Limb (tissue), 2 donors: ENCODE measurements at regions not wholly inside any gene's neighbourhood (a gene's known extent, or its start where the extent isn't known, plus 50 kb on each side); places are given as distances from the start of the nearest gene placed in this dataset.
"Not testable (repeated sequence)": the region's sequence is repeated elsewhere in the genome, so short reads cannot be mapped to it uniquely, and the experiment has no call there.

ENCODE experiments used
- DNase-seq, 2 donors: peaks; one replicate each; pipeline ENCODE4 v3.0.0-alpha.2; 2016; ENCODE audit errors: extremely low spot score in 2 of 2

DNA sequence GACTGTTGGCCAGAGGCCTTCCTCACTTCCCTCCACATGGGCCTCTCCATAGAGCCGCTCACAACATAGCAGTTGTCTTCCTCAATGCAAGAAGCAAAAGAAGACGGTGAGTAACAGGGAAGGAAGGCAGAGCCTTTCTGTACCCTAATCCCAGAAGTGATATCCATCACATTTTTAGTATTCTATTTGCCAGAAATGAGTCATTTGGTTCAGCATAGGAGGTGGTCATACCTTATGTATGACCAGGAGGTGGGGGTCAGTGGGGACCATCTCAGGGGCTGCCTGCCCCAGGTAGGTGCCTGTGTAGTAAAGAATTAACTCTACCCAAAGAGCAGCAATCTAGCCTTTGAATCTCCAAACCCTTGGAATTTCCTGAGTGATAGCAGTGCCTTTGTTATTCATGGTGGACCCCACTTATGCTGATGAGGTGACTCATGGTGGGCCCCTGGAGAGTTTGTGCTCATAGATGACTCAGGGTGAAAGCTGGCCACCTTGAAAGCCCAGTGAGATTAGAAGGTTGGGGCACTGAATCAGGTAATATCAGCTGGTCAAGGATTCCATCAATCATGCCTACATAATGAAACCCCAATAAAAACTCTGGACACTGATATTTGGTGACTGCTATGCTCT is 323.9 kb upstream of the IGF1R start:
- no peak for DNase-seq

DNA sequence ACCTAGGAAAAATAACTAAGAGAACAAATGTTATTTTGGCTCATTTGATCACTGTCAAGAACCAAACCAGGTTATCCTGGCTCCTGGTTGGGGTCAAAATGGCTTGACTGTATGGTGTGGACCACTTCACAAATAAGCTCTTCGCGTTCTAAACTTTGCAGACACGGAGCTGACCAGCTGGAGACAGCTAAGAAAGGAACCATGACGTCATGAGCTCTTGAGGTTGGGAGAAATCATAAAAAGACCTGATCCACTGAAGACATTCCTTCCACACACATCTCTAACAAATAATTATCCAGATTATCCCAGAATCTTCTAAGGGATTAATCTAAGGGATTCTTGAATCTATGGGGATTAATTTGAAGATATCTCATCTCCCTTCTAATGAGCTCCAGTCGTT is 321.5 kb upstream of the IGF1R start:
- DNase-seq, result no peak

- no peak for DNase-seq
These were observed 318.1 kb upstream of the IGF1R start for GRCh38 chr15:98330258-98330657.

DNA sequence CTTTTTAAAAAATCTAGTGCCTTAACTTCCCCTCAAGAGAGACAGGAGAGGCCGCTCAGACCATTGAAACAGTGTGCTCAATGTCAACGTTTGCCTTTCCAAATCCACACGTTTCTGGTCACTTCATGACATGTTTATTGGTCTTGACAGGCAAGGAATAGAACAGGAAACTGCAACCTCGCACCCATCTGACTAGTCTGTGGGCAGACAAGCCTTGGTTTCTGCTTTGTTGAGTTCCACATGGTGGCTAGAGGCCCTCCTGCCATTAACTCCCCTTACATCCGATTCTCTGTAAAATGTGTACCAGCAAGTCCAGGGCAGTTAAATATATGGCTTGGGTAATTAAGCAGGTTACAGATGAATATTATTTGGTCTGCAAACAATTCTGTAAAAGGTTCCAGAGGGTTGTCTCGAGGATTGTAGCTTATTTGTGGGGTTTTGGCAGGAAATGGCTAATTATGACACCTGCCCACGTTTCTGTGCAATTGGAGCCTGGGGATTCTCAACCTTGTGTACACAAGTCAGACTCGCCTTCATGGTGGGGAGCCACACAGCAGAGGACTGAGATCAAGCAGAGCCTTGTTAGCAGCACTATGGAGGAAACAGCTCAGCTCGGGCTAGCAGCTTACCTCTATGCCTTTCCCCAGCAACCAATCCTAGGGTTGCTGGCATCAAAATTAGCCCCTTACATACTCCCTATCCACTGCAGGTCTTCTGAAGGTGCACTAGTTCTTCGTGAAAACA is 317.5 kb upstream of the IGF1R start:
- DNase-seq, result no peak

- DNase-seq, result no peak
These were observed 316.7 kb upstream of the IGF1R start for GRCh38 chr15:98331676-98332075.

DNA sequence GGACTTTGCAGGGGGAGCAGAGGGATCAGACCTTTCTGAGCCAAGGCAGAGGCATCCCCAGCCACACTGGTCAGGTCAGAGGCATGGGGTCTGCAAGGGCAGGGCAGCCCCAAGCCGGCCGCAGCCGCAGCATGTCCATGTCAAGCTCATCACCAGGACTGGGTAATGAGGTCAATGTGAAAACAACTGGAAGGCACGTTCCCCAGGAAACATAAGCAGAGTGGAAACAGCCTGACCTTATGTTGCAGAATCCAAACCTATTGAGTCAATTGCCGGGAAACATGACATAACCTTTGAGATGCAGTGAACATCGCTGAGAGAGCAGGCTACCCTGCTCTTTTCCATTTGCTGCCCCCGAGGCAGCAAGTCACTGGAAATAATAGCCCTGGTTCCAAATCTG is 315.1 kb upstream of the IGF1R start:
- DNase-seq, result no peak

GRCh38 chr15:98342911-98343310 is 305.4 kb upstream of the IGF1R start:
- DNase-seq, result no peak

DNA sequence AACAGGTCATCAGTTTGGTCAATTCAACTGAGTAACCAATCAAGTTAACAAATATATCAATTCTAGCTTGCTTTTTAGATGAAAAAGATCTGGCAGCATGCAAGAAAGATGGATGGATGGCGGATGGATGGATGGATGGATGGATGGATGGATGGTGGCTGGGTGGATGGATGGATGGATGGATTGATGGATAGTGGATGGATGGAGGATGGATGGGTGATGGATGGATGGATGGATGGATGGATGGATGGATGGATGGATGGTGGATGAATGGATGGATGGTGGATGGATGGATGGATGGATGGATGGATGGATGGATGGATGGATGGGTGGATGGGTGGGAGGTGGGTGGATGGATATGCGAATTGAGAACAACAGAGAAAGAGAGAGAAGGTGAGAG is 303.7 kb upstream of the IGF1R start:
- DNase-seq, result no peak

- no peak for DNase-seq
These were observed 301.3 kb upstream of the IGF1R start for GRCh38 chr15:98347001-98347400.

- no peak for DNase-seq
These were observed 300.5 kb upstream of the IGF1R start for GRCh38 chr15:98347866-98348265.

GRCh38 chr15:98350276-98350675 is 298.1 kb upstream of the IGF1R start:
- DNase-seq, result no peak

DNA sequence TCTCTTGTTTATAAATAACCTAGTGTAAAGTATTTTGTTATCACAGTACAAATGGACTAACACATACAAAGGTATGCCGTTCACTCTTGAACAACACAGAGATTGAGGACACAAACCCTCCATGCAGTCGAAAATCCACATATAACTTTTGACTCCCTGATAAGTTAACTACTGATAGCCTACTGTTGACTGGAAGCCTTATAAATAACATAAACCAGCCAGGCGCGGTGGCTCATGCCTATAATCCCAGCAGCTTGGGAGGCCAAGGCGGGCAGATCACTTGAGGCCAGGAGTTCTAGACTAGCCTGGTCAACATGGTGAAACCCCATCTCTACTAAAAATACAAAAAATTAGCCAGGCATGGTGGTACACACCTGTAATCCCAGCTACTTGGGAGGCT is 290.1 kb upstream of the IGF1R start:
- DNase-seq, result not testable (repeated sequence)

- no peak for DNase-seq
These were observed 289.4 kb upstream of the IGF1R start for GRCh38 chr15:98358971-98359370.

GRCh38 chr15:98363416-98363815 is 284.9 kb upstream of the IGF1R start:
- DNase-seq, result no peak

GRCh38 chr15:98363955-98364354 is 284.4 kb upstream of the IGF1R start:
- no peak for DNase-seq

GRCh38 chr15:98369081-98369716 is 279.1 kb upstream of the IGF1R start:
- no peak for DNase-seq

DNA sequence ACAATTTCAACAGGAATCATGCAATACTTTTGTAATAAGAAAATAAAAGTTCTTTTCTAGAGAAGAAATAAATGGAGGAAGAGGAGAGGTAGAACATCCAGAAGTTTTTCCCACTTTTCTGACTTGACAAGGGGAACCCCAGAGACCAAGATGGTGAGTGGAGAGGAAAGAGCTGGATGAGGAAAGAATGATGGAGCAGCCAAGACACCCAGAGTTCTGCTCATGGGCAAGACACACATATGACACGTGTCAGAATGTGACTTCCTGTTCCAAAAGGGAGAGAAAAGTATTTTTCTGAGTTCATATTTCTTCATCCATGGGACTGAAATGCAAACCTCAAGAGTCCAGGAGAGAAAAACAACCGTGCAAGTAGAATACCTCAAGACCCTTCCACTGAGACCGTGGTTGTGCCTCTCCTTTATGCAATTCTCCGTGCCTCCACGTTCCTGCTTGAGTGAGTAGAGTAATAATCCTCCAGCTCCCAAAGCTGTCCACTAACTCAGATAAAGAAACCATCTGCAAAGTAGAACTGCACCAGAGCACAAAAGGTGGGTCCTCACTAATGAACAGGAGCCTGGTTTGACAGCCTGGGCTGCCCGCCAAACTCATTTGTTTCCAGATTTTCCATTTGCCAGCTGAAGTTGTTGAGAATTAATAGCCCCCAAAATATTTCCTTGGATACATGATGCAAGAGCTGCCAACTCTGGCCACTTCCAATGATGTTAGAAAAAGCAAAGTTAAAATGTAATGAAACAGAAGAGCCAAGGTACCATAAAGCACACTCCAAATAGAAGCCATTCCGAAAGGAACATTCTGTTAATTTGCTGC is 272.6 kb upstream of the IGF1R start:
- DNase-seq, result peak in 1 of 2 donors; percentile 50

GRCh38 chr15:98380721-98381120 is 267.6 kb upstream of the IGF1R start:
- DNase-seq, result no peak

DNA sequence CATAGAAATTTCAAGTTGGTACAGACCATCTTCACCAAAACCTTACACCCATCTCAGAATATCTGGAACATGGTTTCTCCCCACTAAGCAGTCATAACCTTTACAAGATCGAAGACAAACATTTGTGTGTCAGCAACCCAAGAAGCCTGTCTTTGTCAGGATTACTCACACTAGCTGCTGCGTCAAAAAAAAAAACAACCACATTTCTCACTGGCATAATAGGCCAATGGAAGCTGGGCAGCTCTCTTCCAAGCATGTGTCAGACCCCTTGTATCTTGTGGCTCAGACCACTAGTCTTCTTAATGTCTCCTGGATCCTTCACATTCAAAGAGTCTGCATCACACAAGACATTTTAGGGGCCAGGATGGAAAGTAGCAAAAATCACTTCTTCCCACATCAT is 266.9 kb upstream of the IGF1R start:
- no peak for DNase-seq

DNA sequence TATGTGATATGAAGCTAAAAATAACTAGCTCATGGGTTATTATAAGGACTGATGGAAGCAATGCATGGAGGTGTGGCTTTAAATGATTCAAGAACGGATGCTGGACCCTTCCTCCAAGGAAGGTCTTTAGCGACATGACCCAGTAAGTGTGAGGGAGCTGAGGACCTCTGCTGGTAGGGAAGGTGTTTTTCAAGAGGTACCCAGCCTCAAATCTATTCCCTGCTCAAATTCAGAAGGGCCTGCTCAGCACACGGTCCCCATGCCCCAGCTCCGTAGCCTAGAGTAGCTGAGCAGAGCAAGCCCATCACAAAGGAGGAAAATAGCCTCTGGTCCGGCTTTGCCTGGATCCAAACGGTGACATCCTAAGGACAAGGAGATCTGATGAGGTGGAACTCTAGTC is 266.2 kb upstream of the IGF1R start:
- no peak for DNase-seq

GRCh38 chr15:98383571-98383970 is 264.8 kb upstream of the IGF1R start:
- no peak for DNase-seq
